ENCODE measurements at regions not wholly inside any gene's neighbourhood (a gene's known extent, or its start where the extent isn't known, plus 50 kb on each side); places are given as distances from the start of the nearest gene placed in this dataset.

DNA sequence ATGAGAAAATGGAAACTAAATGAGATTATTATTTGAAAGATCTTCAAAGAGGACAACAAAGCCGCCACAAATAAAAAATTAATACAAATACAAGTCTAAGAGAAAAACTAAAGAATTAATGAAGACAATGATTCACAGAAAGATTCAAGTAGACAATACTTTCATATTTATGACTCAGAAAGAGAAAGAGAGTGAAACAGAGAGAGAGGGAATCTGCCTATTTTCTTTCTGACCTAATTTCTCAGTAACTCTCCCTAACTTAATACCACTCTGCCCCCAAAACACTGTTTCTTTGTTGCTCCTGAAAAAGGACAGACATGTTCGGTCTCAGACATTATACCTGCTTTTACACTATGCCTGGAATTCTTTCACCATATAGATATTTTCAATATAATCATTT is 259.1 kb downstream of the SLC6A15 start:
- in situ Hi-C loops (cut with HindIII; ENCODE audit: low sequenced_read_pairs) = no loop called here
- TF ChIP-seq, protein P1, sequence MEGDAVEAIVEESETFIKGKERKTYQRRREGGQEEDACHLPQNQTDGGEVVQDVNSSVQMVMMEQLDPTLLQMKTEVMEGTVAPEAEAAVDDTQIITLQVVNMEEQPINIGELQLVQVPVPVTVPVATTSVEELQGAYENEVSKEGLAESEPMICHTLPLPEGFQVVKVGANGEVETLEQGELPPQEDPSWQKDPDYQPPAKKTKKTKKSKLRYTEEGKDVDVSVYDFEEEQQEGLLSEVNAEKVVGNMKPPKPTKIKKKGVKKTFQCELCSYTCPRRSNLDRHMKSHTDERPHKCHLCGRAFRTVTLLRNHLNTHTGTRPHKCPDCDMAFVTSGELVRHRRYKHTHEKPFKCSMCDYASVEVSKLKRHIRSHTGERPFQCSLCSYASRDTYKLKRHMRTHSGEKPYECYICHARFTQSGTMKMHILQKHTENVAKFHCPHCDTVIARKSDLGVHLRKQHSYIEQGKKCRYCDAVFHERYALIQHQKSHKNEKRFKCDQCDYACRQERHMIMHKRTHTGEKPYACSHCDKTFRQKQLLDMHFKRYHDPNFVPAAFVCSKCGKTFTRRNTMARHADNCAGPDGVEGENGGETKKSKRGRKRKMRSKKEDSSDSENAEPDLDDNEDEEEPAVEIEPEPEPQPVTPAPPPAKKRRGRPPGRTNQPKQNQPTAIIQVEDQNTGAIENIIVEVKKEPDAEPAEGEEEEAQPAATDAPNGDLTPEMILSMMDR (IDR thresholded peaks at IDR 0.05; ENCODE audit: low read depth, low read length, missing control alignments) = no peak
- no peak overlapping the region for H3K4me3 ChIP-seq (ENCODE audit: low read depth, low read length)
- DNase-seq (ENCODE audit: low read depth) = no peak

DNA sequence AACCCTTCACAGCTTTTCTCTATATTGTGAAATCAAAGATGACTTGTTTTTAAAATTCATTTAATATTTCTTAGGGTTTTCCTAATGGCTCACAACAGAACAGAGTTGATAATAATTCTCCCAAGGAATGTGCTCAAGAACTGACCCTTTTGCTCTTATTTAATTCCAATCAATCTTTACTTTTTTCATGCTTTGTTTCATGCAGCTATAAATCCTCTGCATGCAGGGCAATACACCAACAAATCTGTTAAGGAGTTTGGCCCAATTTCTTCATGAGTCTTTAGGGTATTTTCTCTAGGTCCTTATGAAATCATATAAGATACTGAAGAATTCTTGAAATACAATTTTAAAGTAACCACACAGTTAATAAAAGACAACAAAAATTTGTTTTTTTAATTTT is 264.2 kb downstream of the SLC6A15 start:
- in situ Hi-C loops (cut with HindIII; ENCODE audit: low sequenced_read_pairs) = no loop called here
- no peak for DNase-seq (ENCODE audit: low read depth)
- TF ChIP-seq, protein P1 (IDR thresholded peaks at IDR 0.05; ENCODE audit: low read depth, low read length, missing control alignments) = no peak
- H3K4me3 ChIP-seq (ENCODE audit: low read depth, low read length) = no peak overlapping the region

DNA sequence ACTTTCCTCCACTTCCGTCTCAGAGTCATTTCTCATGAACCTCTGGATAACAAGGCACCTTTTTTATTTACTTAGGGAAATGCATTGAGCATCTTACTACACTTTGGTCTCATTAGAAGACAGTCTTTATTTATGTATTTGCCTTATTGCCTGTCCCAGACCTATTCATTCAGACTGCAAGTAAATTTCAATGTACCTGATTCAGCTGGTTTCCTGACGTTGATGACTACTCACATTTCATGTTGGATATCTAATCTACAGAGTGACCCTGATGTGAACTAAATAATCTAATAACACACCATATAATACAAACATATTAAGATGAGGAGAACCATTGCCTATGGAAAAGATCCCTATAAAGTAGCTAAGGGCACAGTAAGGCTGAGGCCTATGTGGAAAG is 267.7 kb downstream of the SLC6A15 start:
- in situ Hi-C loops (cut with HindIII; ENCODE audit: low sequenced_read_pairs) = no loop called here
- TF ChIP-seq, protein P1 (IDR thresholded peaks at IDR 0.05; ENCODE audit: low read depth, low read length, missing control alignments) = no peak
- H3K4me3 ChIP-seq (ENCODE audit: low read depth, low read length) = no peak overlapping the region
- DNase-seq (ENCODE audit: low read depth) = no peak

DNA sequence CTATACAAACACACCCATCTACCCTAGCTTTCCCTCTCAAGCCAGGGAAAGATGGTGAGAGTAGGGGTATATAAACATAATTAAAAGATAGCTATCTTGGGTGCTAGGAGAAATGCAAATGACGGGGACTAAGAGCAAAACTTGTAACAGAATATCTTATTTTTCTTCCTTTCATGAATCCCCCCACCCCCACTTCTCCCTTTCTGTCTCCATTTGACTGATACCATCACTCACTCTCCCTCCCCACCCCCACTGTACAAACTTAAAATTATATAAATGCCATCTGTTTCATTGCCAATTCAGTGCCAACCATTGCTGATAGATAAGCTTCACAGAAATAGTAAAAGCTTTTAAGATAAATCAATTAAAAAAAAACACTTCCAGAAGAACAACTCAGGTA is 268.6 kb downstream of the SLC6A15 start:
- DNase-seq (ENCODE audit: low read depth) = no peak
- TF ChIP-seq, protein P1 (IDR thresholded peaks at IDR 0.05; ENCODE audit: low read depth, low read length, missing control alignments) = no peak
- no peak overlapping the region for H3K4me3 ChIP-seq (ENCODE audit: low read depth, low read length)
- in situ Hi-C loops (cut with HindIII; ENCODE audit: low sequenced_read_pairs) = no loop called here

DNA sequence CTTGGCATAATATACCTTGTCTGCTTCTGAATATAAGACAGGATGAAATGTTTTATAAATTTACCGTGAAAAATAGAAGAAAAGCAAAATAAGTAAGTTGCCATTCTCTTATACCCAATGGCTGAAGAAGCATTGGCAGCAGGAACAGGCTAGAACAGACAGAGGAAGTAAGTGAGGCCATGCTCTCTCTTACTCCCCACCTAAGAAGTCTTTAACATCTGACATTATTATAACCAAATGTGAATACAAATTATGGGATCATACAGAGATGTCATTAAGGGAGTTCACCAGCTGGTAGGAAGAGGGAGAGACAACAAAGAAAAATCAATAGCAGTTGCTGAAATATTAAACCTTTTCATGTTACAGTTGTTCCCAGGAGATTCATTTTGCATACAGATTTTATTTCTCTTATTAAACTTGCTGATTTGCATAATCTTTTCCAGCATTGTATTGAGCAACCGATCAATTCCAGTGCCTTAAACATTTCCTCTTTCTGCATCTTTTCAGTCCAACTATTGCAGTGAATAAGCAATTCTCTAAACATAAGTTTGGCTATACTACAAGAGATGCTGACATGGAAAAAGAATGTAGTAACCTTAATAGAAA is 270.6 kb downstream of the SLC6A15 start:
- no peak overlapping the region for H3K4me3 ChIP-seq (ENCODE audit: low read depth, low read length)
- in situ Hi-C loops (cut with HindIII; ENCODE audit: low sequenced_read_pairs) = no loop called here
- DNase-seq (ENCODE audit: low read depth) = no peak
- TF ChIP-seq, protein P1 (IDR thresholded peaks at IDR 0.05; ENCODE audit: low read depth, low read length, missing control alignments) = no peak

DNA sequence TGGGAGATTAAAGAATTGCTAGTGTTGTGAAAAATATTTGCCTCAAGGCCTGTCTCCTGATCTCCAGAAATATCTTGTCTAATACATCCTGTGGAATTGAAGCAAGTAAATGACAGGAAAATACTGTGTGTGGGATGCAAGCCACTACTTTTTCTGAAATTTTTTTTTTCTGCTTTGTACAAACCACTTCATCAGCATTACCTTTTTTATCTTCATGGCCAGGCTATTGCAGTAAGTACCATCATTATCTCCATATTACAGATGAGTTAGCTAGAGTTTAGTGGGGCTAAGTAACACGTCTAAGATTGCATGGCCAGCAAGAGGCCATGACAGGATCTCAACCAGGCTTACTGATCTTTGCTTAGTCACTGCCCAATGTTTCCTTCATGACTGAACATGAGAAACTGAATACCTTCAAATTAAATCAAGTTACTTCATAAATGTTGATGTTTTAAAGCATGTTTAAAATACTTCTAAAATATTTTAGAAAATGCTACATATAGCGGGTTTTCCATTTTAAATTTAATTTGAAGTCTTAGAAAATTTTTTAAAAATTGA is 273.7 kb downstream of the SLC6A15 start:
- in situ Hi-C loops (cut with HindIII; ENCODE audit: low sequenced_read_pairs) = no loop called here
- TF ChIP-seq, protein P1 (IDR thresholded peaks at IDR 0.05; ENCODE audit: low read depth, low read length, missing control alignments) = no peak
- no peak overlapping the region for H3K4me3 ChIP-seq (ENCODE audit: low read depth, low read length)
- no peak for DNase-seq (ENCODE audit: low read depth)

Measured in astrocyte of the cerebellum (primary cell).